ENCODE measurements at regions not wholly inside any gene's neighbourhood (a gene's known extent, or its start where the extent isn't known, plus 50 kb on each side); places are given as distances from the start of the nearest gene placed in this dataset.
"Not testable (repeated sequence)": the region's sequence is repeated elsewhere in the genome, so short reads cannot be mapped to it uniquely, and the experiment has no call there.

GRCh38 chr2:144801325-144801724, 281.4 kb upstream of the ZEB2 start:
- no peaks in the 10 kb centered on the region for H3K4me1 ChIP-seq (ENCODE audit: insufficient read depth, low read length)
- H3K9me3 ChIP-seq (ENCODE audit: low read depth, low read length): no peaks in the 10 kb centered on the region
- no peak overlapping the region for H3K4me3 ChIP-seq (ENCODE audit: low read length)
- no peaks in the 10 kb centered on the region for H3K27me3 ChIP-seq (ENCODE audit: insufficient read depth, low read length)

GRCh38 chr2:144798989-144799388, 279.1 kb upstream of the ZEB2 start:
- Histone ChIP-seq H3K27me3 (ENCODE audit: insufficient read depth, low read length) (no peaks in the 10 kb centered on the region), H3K4me1 (ENCODE audit: insufficient read depth, low read length) (no peaks in the 10 kb centered on the region), H3K4me3 (ENCODE audit: low read length) (no peak overlapping the region), H3K9me3 (ENCODE audit: low read depth, low read length) (no peaks in the 10 kb centered on the region)

- Histone ChIP-seq H3K4me1 (ENCODE audit: insufficient read depth, low read length) (no peaks in the 10 kb centered on the region), H3K27me3 (ENCODE audit: insufficient read depth, low read length) (no peaks in the 10 kb centered on the region), H3K9me3 (ENCODE audit: low read depth, low read length) (no peaks in the 10 kb centered on the region), H3K4me3 (ENCODE audit: low read length) (no peak overlapping the region)
These were observed 278.1 kb upstream of the ZEB2 start for GRCh38 chr2:144798034-144798433.

- no peaks in the 10 kb centered on the region for H3K27me3 ChIP-seq (ENCODE audit: insufficient read depth, low read length)
- no peaks in the 10 kb centered on the region for H3K4me1 ChIP-seq (ENCODE audit: insufficient read depth, low read length)
- H3K4me3 ChIP-seq (ENCODE audit: low read length): no peak overlapping the region
- no peaks in the 10 kb centered on the region for H3K9me3 ChIP-seq (ENCODE audit: low read depth, low read length)
These were observed 277.0 kb upstream of the ZEB2 start for GRCh38 chr2:144796936-144797335.

- Histone ChIP-seq H3K4me1 (ENCODE audit: insufficient read depth, low read length) (no peaks in the 10 kb centered on the region), H3K4me3 (ENCODE audit: low read length) (no peak overlapping the region), H3K9me3 (ENCODE audit: low read depth, low read length) (no peaks in the 10 kb centered on the region), H3K27me3 (ENCODE audit: insufficient read depth, low read length) (no peaks in the 10 kb centered on the region)
These were observed 276.2 kb upstream of the ZEB2 start for GRCh38 chr2:144796164-144796563.

- H3K4me1 ChIP-seq (ENCODE audit: insufficient read depth, low read length): no peaks in the 10 kb centered on the region
- no peaks in the 10 kb centered on the region for H3K9me3 ChIP-seq (ENCODE audit: low read depth, low read length)
- H3K4me3 ChIP-seq (ENCODE audit: low read length): no peak overlapping the region
- H3K27me3 ChIP-seq (ENCODE audit: insufficient read depth, low read length): no peaks in the 10 kb centered on the region
These were observed 265.3 kb upstream of the ZEB2 start for GRCh38 chr2:144785253-144785652.

- H3K4me1 ChIP-seq (ENCODE audit: insufficient read depth, low read length): no peaks in the 10 kb centered on the region
- no peak overlapping the region for H3K4me3 ChIP-seq (ENCODE audit: low read length)
- no peaks in the 10 kb centered on the region for H3K27me3 ChIP-seq (ENCODE audit: insufficient read depth, low read length)
- H3K9me3 ChIP-seq (ENCODE audit: low read depth, low read length): no peaks in the 10 kb centered on the region
These were observed 261.1 kb upstream of the ZEB2 start for GRCh38 chr2:144780983-144781382.

- H3K27me3 ChIP-seq (ENCODE audit: insufficient read depth, low read length): no peaks in the 10 kb centered on the region
- H3K4me1 ChIP-seq (ENCODE audit: insufficient read depth, low read length): no peaks in the 10 kb centered on the region
- no peaks in the 10 kb centered on the region for H3K9me3 ChIP-seq (ENCODE audit: low read depth, low read length)
- H3K4me3 ChIP-seq (ENCODE audit: low read length): no peak overlapping the region
These were observed 256.8 kb upstream of the ZEB2 start for GRCh38 chr2:144776766-144777165.

GRCh38 chr2:144774809-144775208, 254.9 kb upstream of the ZEB2 start:
- H3K27me3 ChIP-seq (ENCODE audit: insufficient read depth, low read length): no peaks in the 10 kb centered on the region
- H3K9me3 ChIP-seq (ENCODE audit: low read depth, low read length): no peaks in the 10 kb centered on the region
- H3K4me1 ChIP-seq (ENCODE audit: insufficient read depth, low read length): peaks cover 2% of the 10 kb centered on the region
- no peak overlapping the region for H3K4me3 ChIP-seq (ENCODE audit: low read length)

GRCh38 chr2:144771348-144771747, 251.4 kb upstream of the ZEB2 start:
- Histone ChIP-seq H3K4me3 (ENCODE audit: low read length) (no peak overlapping the region), H3K27me3 (ENCODE audit: insufficient read depth, low read length) (no peaks in the 10 kb centered on the region), H3K9me3 (ENCODE audit: low read depth, low read length) (no peaks in the 10 kb centered on the region), H3K4me1 (ENCODE audit: insufficient read depth, low read length) (peaks cover 6% of the 10 kb centered on the region)

GRCh38 chr2:144770616-144771230, 250.8 kb upstream of the ZEB2 start:
- H3K4me3 ChIP-seq (ENCODE audit: low read length): no peak overlapping the region

GRCh38 chr2:144760939-144761338, 241.0 kb upstream of the ZEB2 start:
- H3K9me3 ChIP-seq (ENCODE audit: low read depth, low read length); H3K27me3 ChIP-seq (ENCODE audit: insufficient read depth, low read length); H3K4me1 ChIP-seq (ENCODE audit: insufficient read depth, low read length); H3K4me3 ChIP-seq (ENCODE audit: low read length): not testable (repeated sequence)

More at GRCh38 chr2:144770616-144771230, 250.8 kb upstream of the ZEB2 start:
- Histone ChIP-seq H3K9me3 (ENCODE audit: low read depth, low read length) (no peaks in the 10 kb centered on the region), H3K4me1 (ENCODE audit: insufficient read depth, low read length) (peaks cover 6% of the 10 kb centered on the region), H3K27me3 (ENCODE audit: insufficient read depth, low read length) (no peaks in the 10 kb centered on the region)

GRCh38 chr2:144759746-144760145, 239.8 kb upstream of the ZEB2 start:
- no peak overlapping the region for H3K4me3 ChIP-seq (ENCODE audit: low read length)
- no peaks in the 10 kb centered on the region for H3K27me3 ChIP-seq (ENCODE audit: insufficient read depth, low read length)
- no peaks in the 10 kb centered on the region for H3K4me1 ChIP-seq (ENCODE audit: insufficient read depth, low read length)
- no peaks in the 10 kb centered on the region for H3K9me3 ChIP-seq (ENCODE audit: low read depth, low read length)

- not testable (repeated sequence) for H3K4me3 ChIP-seq (ENCODE audit: low read length); H3K4me1 ChIP-seq (ENCODE audit: insufficient read depth, low read length); H3K27me3 ChIP-seq (ENCODE audit: insufficient read depth, low read length); H3K9me3 ChIP-seq (ENCODE audit: low read depth, low read length)
These were observed 238.3 kb upstream of the ZEB2 start for GRCh38 chr2:144758196-144758595.

GRCh38 chr2:144753416-144753815, 233.5 kb upstream of the ZEB2 start:
- no peaks in the 10 kb centered on the region for H3K4me1 ChIP-seq (ENCODE audit: insufficient read depth, low read length)
- no peaks in the 10 kb centered on the region for H3K27me3 ChIP-seq (ENCODE audit: insufficient read depth, low read length)
- H3K4me3 ChIP-seq (ENCODE audit: low read length): no peak overlapping the region
- H3K9me3 ChIP-seq (ENCODE audit: low read depth, low read length): peaks cover 33% of the 10 kb centered on the region

GRCh38 chr2:144751142-144751905, 231.4 kb upstream of the ZEB2 start:
- Histone ChIP-seq H3K4me1 (ENCODE audit: insufficient read depth, low read length) (no peaks in the 10 kb centered on the region), H3K9me3 (ENCODE audit: low read depth, low read length) (peaks cover 37% of the 10 kb centered on the region), H3K27me3 (ENCODE audit: insufficient read depth, low read length) (no peaks in the 10 kb centered on the region), H3K4me3 (ENCODE audit: low read length) (no peak overlapping the region)

Data from mononuclear cell (primary cell).